ENCODE measurements at regions not wholly inside any gene's neighbourhood (a gene's known extent, or its start where the extent isn't known, plus 50 kb on each side); places are given as distances from the start of the nearest gene placed in this dataset.

GRCh38 chr4:149166876-149167275 lies 648.8 kb downstream of the IQCM start:
- TF ChIP-seq CTCF (IDR thresholded peaks at IDR 0.05; ENCODE audit: insufficient read depth, low read length, poor library complexity, severe bottlenecking) = no peak
- TF ChIP-seq EZH2phosphoT487 (conservative IDR thresholded peaks at IDR 0.05; ENCODE audit: low read length) = no peak
